Lung (tissue), 11 donors: ENCODE measurements at regions not wholly inside any gene's neighbourhood (a gene's known extent, or its start where the extent isn't known, plus 50 kb on each side); places are given as distances from the start of the nearest gene placed in this dataset.

Source experiments
- ATAC-seq: fragments of 200-7000 bp; cut with Tn5 transposase; one replicate; pipeline ENCODE4 v1.9.1; 2020; ENCODE audit warnings: moderate number of reproducible peaks; ENCODE audit not compliant: insufficient read depth, low FRiP score
- DNase-seq, 3 donors: peaks; one replicate each; pipeline ENCODE4 v3.0.0-alpha.2; 2013 to 2017
- H3K27ac ChIP-seq, 2 donors: one replicate each; pipeline ENCODE4 v1.5.1; 2013; ENCODE audit warnings: mild to moderate bottlenecking in 2 of 2, moderate library complexity in 2 of 2, control low read depth in 1 of 2, inconsistent platforms in 1 of 2, low read depth in 1 of 2, low read length in 1 of 2
- H3K27me3 ChIP-seq, 3 donors: one replicate each; pipeline ENCODE4 v1.5.1; 2013; ENCODE audit warnings: low read length in 2 of 3; ENCODE audit not compliant: control insufficient read depth in 3 of 3, insufficient read depth in 3 of 3
- H3K36me3 ChIP-seq, 4 donors: one replicate each; pipeline ENCODE4 v1.5.1; 2013; ENCODE audit warnings: low read length in 4 of 4, mild to moderate bottlenecking in 1 of 4, moderate library complexity in 1 of 4; ENCODE audit not compliant: control insufficient read depth in 4 of 4, insufficient read depth in 4 of 4
- H3K4me1 ChIP-seq, 5 donors: one replicate each; pipeline ENCODE4 v1.5.1; 2013; ENCODE audit warnings: low read length in 5 of 5, mild to moderate bottlenecking in 2 of 5, moderate library complexity in 1 of 5; ENCODE audit not compliant: control insufficient read depth in 5 of 5, insufficient read depth in 5 of 5
- H3K4me3 ChIP-seq: one replicate; pipeline ENCODE4 v1.5.1; 2013; ENCODE audit warnings: mild to moderate bottlenecking, control low read depth, moderate library complexity
- H3K9ac ChIP-seq, 2 donors: one replicate each; pipeline ENCODE4 v1.5.1; 2013; ENCODE audit warnings: low read length in 2 of 2, control low read depth in 1 of 2; ENCODE audit not compliant: insufficient read depth in 1 of 2
- H3K9me3 ChIP-seq, 4 donors: one replicate each; pipeline ENCODE4 v1.5.1; 2013; ENCODE audit warnings: low read length in 3 of 4, mild to moderate bottlenecking in 1 of 4, moderate library complexity in 1 of 4; ENCODE audit not compliant: control insufficient read depth in 4 of 4, insufficient read depth in 3 of 4
- CTCF ChIP-seq: IDR thresholded peaks from 2 replicates; pipeline ENCODE4 v1.5.1; 2012; ENCODE audit warnings: mild to moderate bottlenecking; ENCODE audit errors: control extremely low read depth, extremely low read depth
- WGBS, 2 donors: extraction: QIAGEN DNeasy Blood & Tissue Kit; methylation state at CpG; one replicate each; pipeline ENCODE4 v1.1.7; 2013; 5-methylcytosine and 5-hydroxymethylcytosine counted together
- donor health status: control.
- donor health status: control.
- donor health status: Bipolar disorder and iron deficiency.
- donor health status: healthy.
- donor health status: DM: yes; HTN: yes; CAD: no.

- no peak for TF ChIP-seq CTCF
- no peak overlapping the region for H3K27ac ChIP-seq
- no peaks in the 10 kb centered on the region for H3K36me3 ChIP-seq
- WGBS, 2 donors = 74 to 92% methylated on average over 3 of the region's 3 CpGs
- no peak overlapping the region for H3K4me3 ChIP-seq
- peaks cover 0 to 3% (median 0%) of the 10 kb centered on the region in 4 donors for H3K9me3 ChIP-seq
- no peak for ATAC-seq
- no peaks in the 10 kb centered on the region for H3K4me1 ChIP-seq
- no peak for DNase-seq
- H3K27me3 ChIP-seq = peaks cover 0 to 22% (median 4%) of the 10 kb centered on the region in 3 donors
- no peak overlapping the region for H3K9ac ChIP-seq
Measured at GRCh38 chrX:20670611-20671010, 403.9 kb upstream of the RPS6KA3 start.

- H3K36me3 ChIP-seq = no peaks in the 10 kb centered on the region
- H3K9me3 ChIP-seq = no peaks in the 10 kb centered on the region
- H3K9ac ChIP-seq = no peak overlapping the region
- no peak for TF ChIP-seq CTCF
- H3K4me3 ChIP-seq = no peak overlapping the region
- ATAC-seq (no peak), DNase-seq (no peak)
- no peaks in the 10 kb centered on the region for H3K4me1 ChIP-seq
- 83 to 87% methylated on average over 1 of the region's 1 CpG for WGBS, 2 donors
- H3K27ac ChIP-seq = no peak overlapping the region
- peaks cover 0 to 19% (median 4%) of the 10 kb centered on the region in 3 donors for H3K27me3 ChIP-seq
Measured at GRCh38 chrX:20668550-20668949, 401.8 kb upstream of the RPS6KA3 start.

- no peaks in the 10 kb centered on the region for H3K9me3 ChIP-seq
- H3K4me3 ChIP-seq = no peak overlapping the region
- H3K27me3 ChIP-seq = peaks cover 0 to 24% (median 17%) of the 10 kb centered on the region in 3 donors
- ATAC-seq (no peak), DNase-seq (no peak)
- 55 to 83% methylated on average over 3 of the region's 3 CpGs for WGBS, 2 donors
- no peak overlapping the region for H3K27ac ChIP-seq
- no peaks in the 10 kb centered on the region for H3K36me3 ChIP-seq
- TF ChIP-seq CTCF = no peak
- H3K4me1 ChIP-seq = no peaks in the 10 kb centered on the region
- no peak overlapping the region for H3K9ac ChIP-seq
Measured at GRCh38 chrX:20666331-20666730, 399.6 kb upstream of the RPS6KA3 start.

GRCh38 chrX:20665481-20665880 lies 398.8 kb upstream of the RPS6KA3 start:
- H3K9me3 ChIP-seq = no peaks in the 10 kb centered on the region
- H3K9ac ChIP-seq = no peak overlapping the region
- no peaks in the 10 kb centered on the region for H3K36me3 ChIP-seq
- TF ChIP-seq CTCF = no peak
- H3K27ac ChIP-seq = no peak overlapping the region
- H3K27me3 ChIP-seq = peaks cover 0 to 24% (median 15%) of the 10 kb centered on the region in 3 donors
- ATAC-seq = no peak
- WGBS, 2 donors = 55 to 74% methylated on average over 5 of the region's 5 CpGs
- no peak overlapping the region for H3K4me3 ChIP-seq
- DNase-seq = no peak
- H3K4me1 ChIP-seq = no peaks in the 10 kb centered on the region
